NCI-H187 (cell line): ENCODE measurements at regions not wholly inside any gene's neighbourhood (a gene's known extent, or its start where the extent isn't known, plus 50 kb on each side); places are given as distances from the start of the nearest gene placed in this dataset.

Source experiments
- DNase-seq, 2 experiments: peaks; one replicate each; lab custom pipeline; 2025; lab: John Stamatoyannopoulos, UW

GRCh38 chr7:136036336-136036735 is 59.2 kb upstream of the MTPN start:
- DNase-seq: no peak

GRCh38 chr7:136034132-136034531 is 57.0 kb upstream of the MTPN start:
- no peak for DNase-seq

GRCh38 chr7:136033413-136034031 is 56.4 kb upstream of the MTPN start:
- DNase-seq: no peak

DNA sequence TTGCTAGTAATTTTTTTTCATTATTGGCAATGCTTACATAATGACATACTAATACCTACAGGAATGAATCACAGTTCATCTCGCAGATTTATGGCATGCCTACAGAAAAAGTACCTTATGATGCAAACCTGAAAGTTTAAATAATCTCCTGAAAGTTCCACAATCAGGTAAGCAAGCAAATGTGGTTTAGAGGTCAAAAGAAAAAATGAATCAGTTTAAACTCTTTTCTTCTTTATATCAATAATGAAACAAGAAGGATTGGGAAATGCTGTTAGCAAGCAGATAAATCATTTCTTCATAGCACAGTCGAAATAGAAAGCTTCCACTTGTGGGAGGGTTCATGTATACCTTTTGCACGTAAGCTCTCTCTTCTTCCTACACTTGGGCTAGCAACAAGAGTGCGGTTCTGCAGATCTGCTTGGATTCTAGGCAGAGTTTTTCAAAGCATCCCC is 53.7 kb upstream of the MTPN start:
- no peak for DNase-seq

GRCh38 chr7:136030330-136030729 is 53.2 kb upstream of the MTPN start:
- no peak for DNase-seq

DNA sequence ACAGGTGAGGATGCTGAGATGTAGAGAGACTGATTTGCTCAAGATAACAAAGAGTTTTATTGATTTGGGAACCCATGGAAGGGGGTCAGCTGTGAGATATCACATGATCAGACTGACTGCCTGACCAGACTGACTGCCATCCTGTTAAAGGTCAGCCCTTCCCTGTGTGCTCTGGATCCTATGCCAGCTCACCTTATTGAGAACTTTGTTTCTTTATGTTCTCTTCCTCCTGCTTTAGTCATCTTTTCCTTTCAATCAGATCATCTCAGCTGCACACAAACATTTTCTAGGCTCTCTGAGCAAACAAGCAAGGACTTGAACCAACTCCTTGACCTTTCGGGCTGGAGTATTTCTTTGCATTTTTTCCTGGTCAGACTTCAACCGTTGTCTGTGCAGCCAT is 50.0 kb upstream of the MTPN start:
- DNase-seq: no peak
